ENCODE measurements at regions not wholly inside any gene's neighbourhood (a gene's known extent, or its start where the extent isn't known, plus 50 kb on each side); places are given as distances from the start of the nearest gene placed in this dataset.

GRCh38 chr22:48795664-48796063 is 1032.0 kb downstream of the BRD1 start:
- intact Hi-C loops (cut with DNase I) = no loop called here
- peak in 1 of 10 donors; percentile 16 for DNase-seq

GRCh38 chr22:48794906-48795305 is 1032.8 kb downstream of the BRD1 start:
- DNase-seq = peak in 1 of 10 donors; percentile 51
- intact Hi-C loops (cut with DNase I) = no loop called here

DNA sequence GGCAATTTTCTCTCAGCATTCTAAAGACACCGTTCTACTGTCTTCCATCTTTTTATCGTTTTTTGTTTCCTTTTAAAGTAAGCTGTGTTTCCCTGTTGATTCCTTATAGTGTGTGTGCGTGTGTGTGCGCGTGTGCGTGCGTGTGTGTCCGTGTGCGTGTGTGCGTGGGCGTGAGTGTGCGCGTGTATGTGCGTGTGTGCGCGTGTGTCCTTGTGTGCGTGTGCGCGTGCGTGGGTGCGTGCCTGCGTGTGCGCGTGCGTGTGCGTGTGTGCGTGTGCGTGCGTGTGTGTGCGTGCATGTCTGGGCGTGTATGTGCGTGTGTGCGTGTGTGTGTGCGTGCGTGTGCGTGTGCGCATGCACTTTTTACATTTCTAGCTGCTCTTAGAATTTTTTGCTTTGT is 1033.7 kb downstream of the BRD1 start:
- intact Hi-C loops (cut with DNase I) = no loop called here
- no peak for DNase-seq

DNA sequence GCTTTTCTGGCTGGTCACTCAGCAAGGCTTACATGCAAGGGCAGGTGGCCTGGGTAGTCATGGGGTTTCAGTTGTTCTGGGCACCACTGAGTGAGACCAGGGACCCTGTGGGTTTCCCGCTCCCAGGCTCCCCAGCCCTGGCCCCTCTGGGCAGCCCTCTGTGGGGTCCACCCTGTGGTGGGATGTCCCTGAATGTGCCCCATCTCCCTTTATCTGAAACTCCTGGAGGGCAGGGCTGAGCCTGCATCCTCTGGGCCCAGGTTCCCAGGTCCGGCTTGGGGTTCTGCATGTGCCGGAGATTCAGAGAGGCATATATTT is 1041.0 kb downstream of the BRD1 start:
- intact Hi-C loops (cut with DNase I) = no loop called here
- DNase-seq = peak in 1 of 10 donors; percentile 63

DNA sequence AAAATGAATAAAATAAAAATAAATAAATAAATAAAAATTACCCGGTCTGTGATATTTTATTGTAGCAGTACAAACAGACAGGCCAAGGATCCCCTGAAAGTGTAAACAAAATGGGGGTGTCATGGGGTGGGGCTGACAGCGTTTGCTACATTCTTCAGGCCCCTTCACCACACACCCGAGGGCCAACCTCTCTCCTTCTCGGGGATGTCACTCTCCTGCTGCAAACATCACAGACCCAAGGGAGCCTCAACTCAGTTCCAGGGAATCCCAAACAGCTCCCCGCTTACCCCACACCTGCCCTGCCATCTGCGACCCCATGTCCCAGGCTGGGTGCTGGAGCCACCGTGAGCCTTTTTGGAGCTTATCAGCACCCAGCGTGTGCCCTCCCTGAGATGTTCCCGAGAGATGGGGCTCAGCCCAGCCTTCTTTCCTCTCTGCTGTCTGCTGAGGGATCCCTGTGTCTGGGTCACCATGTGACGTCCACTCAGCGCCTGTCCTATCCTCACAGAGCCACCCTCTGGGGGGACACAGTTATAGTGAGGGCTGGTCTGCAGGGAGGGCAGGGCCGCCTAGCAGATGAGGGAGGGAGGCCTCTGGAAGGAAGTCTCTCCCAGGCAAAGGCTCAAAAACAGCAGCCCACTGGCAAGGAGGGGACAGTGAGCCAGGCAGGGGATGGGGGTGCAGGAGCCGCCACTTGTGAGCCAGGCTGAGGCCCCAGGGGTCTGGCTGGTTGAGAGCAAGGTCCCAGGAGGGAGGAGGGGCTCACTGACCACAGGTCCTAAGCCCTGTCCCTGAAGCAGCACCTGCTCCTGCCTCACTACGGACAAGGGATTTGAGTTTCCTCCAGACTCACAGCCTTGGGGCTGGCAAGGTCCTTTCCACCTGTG is 1041.6 kb downstream of the BRD1 start:
- intact Hi-C loops (cut with DNase I) = no loop called here

DNA sequence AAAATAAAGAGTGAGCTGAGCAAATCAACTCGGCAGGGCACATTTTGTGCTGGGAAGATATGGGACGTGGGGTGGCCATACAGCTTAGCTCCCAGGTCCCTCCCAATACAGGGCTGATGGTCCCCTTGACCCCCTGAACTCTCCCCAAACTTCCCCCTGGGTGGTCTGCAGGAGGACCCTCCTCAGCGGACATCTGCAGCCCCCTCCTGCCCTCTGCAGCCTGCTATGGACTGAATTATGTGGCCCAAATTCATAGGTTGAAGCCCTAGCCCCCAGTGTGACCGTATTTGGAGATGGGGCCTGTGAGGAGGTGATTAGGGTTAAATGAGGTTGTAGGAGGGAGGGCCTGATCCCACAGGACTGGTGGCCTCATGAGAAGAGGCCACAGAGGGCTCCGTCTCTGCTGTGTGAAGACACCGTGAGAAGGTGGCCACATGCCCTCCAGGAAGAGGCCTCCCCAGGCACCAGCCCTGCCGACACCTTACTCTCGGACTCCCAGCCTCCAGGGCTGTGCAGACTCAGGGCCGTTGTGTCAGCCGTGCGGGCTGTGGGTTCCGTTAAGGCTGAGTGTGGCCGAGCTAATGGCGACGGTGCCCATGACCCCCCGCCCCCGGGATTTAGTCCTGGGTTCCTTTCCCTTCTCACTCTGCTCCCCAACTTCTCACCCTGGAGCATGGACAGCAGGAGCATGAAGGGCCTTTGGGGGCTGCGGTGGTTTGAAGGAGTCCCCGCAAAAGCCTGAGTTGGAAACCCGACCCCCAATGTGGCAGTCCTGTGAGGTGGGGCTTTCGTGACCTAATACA is 1042.8 kb downstream of the BRD1 start:
- peak in 1 of 10 donors; percentile 67 for DNase-seq
- intact Hi-C loops (cut with DNase I) = loop anchor here (5.0 kb wide), 1 partner anchor 208 kb away; no protein-coding TSS in a partner anchor

More for the DNA sequence above, 1041.6 kb downstream of the BRD1 start:
- peak in 1 of 10 donors; percentile 36 for DNase-seq

DNA sequence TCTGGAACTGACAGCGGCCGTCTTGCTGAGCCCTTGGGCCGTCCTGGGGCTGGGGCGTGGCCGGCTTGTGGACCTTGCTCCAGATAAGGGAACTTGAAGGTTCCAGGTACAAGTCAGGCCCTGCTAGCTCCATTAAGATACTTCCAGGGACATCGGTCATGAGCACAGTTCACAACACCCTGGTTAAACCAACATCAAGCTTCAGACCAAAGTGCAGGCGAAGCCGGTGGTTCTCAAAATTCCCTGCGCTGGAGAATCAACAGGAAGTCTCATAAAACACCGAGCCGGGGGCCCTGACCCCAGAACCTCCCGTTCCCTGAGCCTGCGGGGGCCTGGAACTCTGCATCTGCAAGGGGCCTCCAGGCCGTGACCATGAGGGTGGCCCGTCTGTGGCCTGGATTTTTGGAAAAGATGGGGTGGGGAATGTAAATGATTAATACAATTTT is 1043.8 kb downstream of the BRD1 start:
- no peak for DNase-seq

GRCh38 chr22:48782811-48783511 is 1044.7 kb downstream of the BRD1 start:
- intact Hi-C loops (cut with DNase I) = loop anchor here (5.0 kb wide), 1 partner anchor 206 kb away; no protein-coding TSS in a partner anchor
- DNase-seq = peak in 2 of 10 donors; percentile 41 to 65

More for the DNA sequence above, 1043.8 kb downstream of the BRD1 start:
- intact Hi-C loops (cut with DNase I) = loop anchor here (5.0 kb wide), 1 partner anchor 207 kb away; no protein-coding TSS in a partner anchor

- intact Hi-C loops (cut with DNase I) = loop anchor here (5.0 kb wide), 1 partner anchor 205 kb away; no protein-coding TSS in a partner anchor
- no peak for DNase-seq
Observed at GRCh38 chr22:48782326-48782725, 1045.3 kb downstream of the BRD1 start.

DNA sequence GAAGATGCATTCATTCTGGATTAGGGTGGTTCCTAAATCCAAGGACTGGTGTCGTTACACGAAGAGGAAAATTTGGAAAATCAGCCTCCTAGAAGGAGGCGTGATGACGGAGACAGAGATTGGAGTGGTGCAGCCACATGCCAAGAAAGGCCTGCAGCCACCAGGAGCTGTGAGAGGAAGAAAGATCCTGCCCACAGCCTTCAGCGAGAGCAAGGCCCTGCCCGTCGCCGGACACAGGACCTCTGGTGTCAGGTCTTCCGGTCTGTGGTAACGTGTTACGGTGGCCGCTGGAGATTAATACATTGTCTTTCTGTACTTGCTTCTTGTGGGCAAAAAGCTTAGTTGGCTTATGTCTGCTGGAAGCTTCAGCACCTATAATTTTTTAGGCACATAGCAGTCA is 1045.8 kb downstream of the BRD1 start:
- no peak for DNase-seq
- intact Hi-C loops (cut with DNase I) = loop anchor here (5.0 kb wide), 1 partner anchor 205 kb away; no protein-coding TSS in a partner anchor

- no peak for DNase-seq
Observed at GRCh38 chr22:48781391-48781790, 1046.3 kb downstream of the BRD1 start.

DNA sequence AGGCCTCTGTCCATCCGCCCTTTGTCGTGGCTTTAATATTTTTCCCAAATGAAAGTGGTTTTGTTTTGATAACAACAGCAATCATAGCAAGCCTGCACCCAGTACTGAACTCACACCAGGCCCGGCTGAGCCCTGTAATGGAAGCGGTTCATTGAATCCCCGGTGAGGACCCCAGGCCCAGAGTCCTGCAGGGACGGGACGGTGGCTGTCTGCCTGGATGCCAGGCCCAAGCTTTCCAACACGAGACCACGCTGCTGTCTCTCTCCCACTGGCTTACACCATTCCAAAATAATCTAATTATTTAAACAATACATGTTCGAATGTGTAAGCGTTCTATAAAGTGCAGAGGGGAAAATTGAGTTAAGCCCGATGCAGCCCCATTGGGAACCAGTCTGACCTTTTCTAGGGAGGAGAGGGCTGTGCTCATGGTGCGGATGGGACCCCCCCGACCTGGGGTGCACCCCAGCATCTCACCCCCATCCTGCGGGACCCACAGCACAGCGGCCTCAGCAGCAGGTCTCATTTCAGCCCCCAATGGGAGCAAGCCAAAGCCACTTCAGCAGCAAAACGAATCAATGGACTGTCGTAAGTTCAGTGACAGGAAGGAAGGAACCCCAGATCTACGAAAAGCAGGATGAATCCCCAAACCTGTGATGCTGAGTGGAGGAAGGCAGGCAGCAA is 1046.9 kb downstream of the BRD1 start:
- intact Hi-C loops (cut with DNase I) = loop anchor here (5.0 kb wide), 1 partner anchor 203 kb away; no protein-coding TSS in a partner anchor
- DNase-seq = no peak

More at GRCh38 chr22:48781391-48781790, 1046.3 kb downstream of the BRD1 start:
- intact Hi-C loops (cut with DNase I) = loop anchor here (5.0 kb wide), 1 partner anchor 204 kb away; no protein-coding TSS in a partner anchor

DNA sequence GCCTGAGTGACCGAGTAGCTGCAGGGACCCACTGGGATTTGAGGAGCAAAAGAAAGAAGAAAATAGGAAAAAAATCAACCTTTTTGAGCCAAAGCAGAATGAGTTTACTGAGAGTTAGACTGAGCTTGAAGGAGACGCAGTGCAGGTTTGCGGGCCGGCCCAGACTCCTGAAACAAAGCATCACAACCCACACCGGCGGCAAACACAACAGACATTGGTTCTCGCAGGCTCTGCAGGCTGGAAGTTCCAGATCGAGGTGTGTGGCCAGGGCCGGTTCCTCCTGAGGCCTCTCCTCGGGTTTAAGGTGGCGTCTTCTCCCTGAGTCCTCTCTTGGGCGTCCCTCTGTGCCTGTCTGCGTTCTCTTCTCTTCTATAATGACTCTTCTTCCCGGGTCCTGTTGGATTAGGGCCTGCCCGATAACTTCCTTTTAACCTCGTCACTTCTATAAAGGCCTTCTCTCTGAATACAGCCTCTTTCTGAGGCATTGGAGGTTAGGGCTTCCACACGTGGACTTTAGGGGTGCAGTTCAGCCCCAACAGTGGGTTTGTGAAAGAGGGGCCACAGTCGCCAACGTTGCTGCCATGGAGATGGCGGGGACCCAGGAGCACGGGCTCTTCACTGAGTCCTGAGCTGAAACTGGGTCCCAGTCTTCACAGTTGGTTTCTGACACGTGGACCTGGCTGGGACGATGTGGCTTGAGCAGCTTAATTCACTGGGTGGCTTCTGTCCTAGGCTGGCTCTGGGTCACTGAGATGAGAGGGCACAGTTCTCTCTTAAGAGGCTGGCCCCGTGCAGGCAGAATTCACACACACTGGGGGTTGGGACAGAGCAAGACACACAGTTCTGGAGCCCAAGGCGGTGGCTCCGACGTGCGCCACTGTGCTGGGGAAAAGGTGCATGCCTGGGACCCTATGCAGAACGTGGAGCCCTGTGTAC is 1047.7 kb downstream of the BRD1 start:
- peak in 2 of 10 donors; percentile 64 to 78 for DNase-seq
- intact Hi-C loops (cut with DNase I) = loop anchor here (5.0 kb wide), 1 partner anchor 203 kb away; no protein-coding TSS in a partner anchor

- DNase-seq = peak in 2 of 10 donors; percentile 59 to 81
- intact Hi-C loops (cut with DNase I) = no loop called here
Observed at GRCh38 chr22:48779211-48779643, 1048.4 kb downstream of the BRD1 start.

GRCh38 chr22:48778308-48779195 is 1049.1 kb downstream of the BRD1 start:
- DNase-seq = no peak
- intact Hi-C loops (cut with DNase I) = no loop called here

DNA sequence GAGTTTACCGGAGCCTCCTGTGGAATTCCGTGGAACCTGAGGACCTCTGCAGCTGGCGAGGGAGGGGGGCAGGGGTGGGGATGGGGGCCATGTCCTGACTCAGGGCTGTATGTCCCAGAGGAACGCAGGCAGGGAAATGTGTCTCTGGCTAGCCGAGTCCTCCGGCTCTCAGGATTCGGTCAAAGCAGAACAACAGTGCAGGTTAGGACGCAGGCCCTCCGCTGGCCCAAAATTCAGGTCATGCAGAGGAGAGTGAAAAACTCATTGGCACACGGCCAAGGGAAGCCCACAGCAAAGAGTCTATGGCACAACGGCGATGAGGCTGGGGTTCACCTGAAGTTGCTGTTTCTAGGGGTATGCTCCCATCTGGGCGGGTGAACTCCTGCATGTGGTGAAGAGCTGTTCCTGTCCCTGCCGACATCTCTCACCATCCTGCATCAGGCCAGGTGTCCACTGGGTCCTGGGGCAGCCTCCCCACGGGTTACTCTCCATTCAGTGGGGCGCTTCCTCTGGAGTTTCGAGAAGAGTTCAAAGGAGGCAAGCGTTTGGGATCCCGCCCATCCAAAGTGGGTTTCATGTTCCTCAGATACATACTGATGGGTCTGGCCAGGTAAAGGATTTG is 1055.3 kb downstream of the BRD1 start:
- intact Hi-C loops (cut with DNase I) = no loop called here
- DNase-seq = peak in 1 of 10 donors; percentile 64

GRCh38 chr22:48765595-48765994 is 1062.1 kb downstream of the BRD1 start:
- DNase-seq = no peak
- intact Hi-C loops (cut with DNase I) = no loop called here

All from posterior cingulate gyrus (tissue), 11 donors.